Keratinocyte (primary cell): ENCODE measurements at regions not wholly inside any gene's neighbourhood (a gene's known extent, or its start where the extent isn't known, plus 50 kb on each side); places are given as distances from the start of the nearest gene placed in this dataset.

ENCODE experiments used
- DNase-seq: peaks from one replicate; pipeline ENCODE4 v3.0.0-alpha.2; 2011; ENCODE audit warnings: low read depth, missing footprints, low spot score
- FAIRE-seq: peaks from 2 replicates; lab custom pipeline; 2011; peaks lifted over from hg19 to GRCh38; lab: Jason Lieb, UNC
- H2AFZ ChIP-seq: 2 replicates; pipeline ENCODE4 v1.6.0; 2012; ENCODE audit warnings: low read length, control low read depth, inconsistent platforms; ENCODE audit not compliant: control insufficient read depth
- H3K27ac ChIP-seq: 2 replicates; pipeline ENCODE4 v1.5.1; 2011; ENCODE audit warnings: low read length; ENCODE audit not compliant: control insufficient read depth, insufficient read depth
- H3K27me3 ChIP-seq: 3 replicates; pipeline ENCODE4 v1.6.0; 2011; ENCODE audit warnings: low read length; ENCODE audit not compliant: control insufficient read depth, insufficient read depth; ENCODE audit errors: extremely low read depth
- H3K36me3 ChIP-seq, 2 experiments: 2 replicates in 1 of 2; 3 replicates in 1 of 2; pipeline ENCODE4 v1.5.1; 2011; ENCODE audit warnings: low read length in 2 of 2, mild to moderate bottlenecking in 1 of 2; ENCODE audit not compliant: control insufficient read depth in 2 of 2, insufficient read depth in 2 of 2; ENCODE audit errors: extremely low read depth in 1 of 2
- H3K4me1 ChIP-seq: 3 replicates; pipeline ENCODE4 v1.5.1; 2011; ENCODE audit warnings: low read length; ENCODE audit not compliant: control insufficient read depth, insufficient read depth; ENCODE audit errors: extremely low read depth
- H3K4me2 ChIP-seq: 3 replicates; pipeline ENCODE4 v1.6.0; 2011; ENCODE audit warnings: low read depth, low read length; ENCODE audit not compliant: control insufficient read depth, insufficient read depth; ENCODE audit errors: extremely low read depth
- H3K4me3 ChIP-seq, 3 experiments: fragments of 200-600 bp in 1 of 3; sonication (generic) in 1 of 3; 2 replicates in 2 of 3; 3 replicates in 1 of 3; pipeline ENCODE4 v1.5.1; 2011 to 2016; ENCODE audit warnings: low read length in 3 of 3, mild to moderate bottlenecking in 3 of 3, control low read depth in 2 of 3, inconsistent platforms in 1 of 3, low read depth in 1 of 3, mixed read lengths in 1 of 3, mixed run types in 1 of 3, moderate library complexity in 1 of 3; ENCODE audit not compliant: control insufficient read depth in 2 of 3, insufficient read depth in 2 of 3; ENCODE audit errors: extremely low read depth in 1 of 3
- H3K79me2 ChIP-seq: 2 replicates; pipeline ENCODE4 v1.6.0; 2012; ENCODE audit warnings: low read length; ENCODE audit not compliant: control insufficient read depth, insufficient read depth
- H3K9ac ChIP-seq: 3 replicates; pipeline ENCODE4 v1.6.0; 2011; ENCODE audit warnings: low read length; ENCODE audit not compliant: control insufficient read depth, insufficient read depth; ENCODE audit errors: extremely low read depth
- H3K9me1 ChIP-seq: 3 replicates; pipeline ENCODE4 v1.6.0; 2011; ENCODE audit warnings: low read length; ENCODE audit not compliant: control insufficient read depth, insufficient read depth; ENCODE audit errors: extremely low read depth
- H3K9me3 ChIP-seq: 2 replicates; pipeline ENCODE4 v1.5.1; 2012; ENCODE audit warnings: low read depth, low read length; ENCODE audit not compliant: control insufficient read depth
- H4K20me1 ChIP-seq: 3 replicates; pipeline ENCODE4 v1.6.0; 2011; ENCODE audit warnings: low read length; ENCODE audit not compliant: control insufficient read depth, insufficient read depth; ENCODE audit errors: extremely low read depth
- CTCF ChIP-seq, 3 experiments: IDR thresholded peaks in 1 of 3; conservative IDR thresholded peaks in 1 of 3; optimal IDR thresholded peaks in 1 of 3; 2 replicates in 2 of 3; 3 replicates in 1 of 3; pipeline versions ENCODE3 to v1.5.1; 2011; ENCODE audit warnings: low read length in 3 of 3, mild to moderate bottlenecking in 3 of 3, moderate library complexity in 2 of 3, control low read depth in 1 of 3, inconsistent platforms in 1 of 3; ENCODE audit not compliant: insufficient read depth in 2 of 3; ENCODE audit errors: extremely low read depth in 1 of 3
- EZH2 ChIP-seq: IDR thresholded peaks from one replicate; pipeline ENCODE4 v1.6.1; 2012; ENCODE audit warnings: inconsistent platforms, mild to moderate bottlenecking, low read length, moderate library complexity
- dilution Hi-C: fragments of 300-500 bp; cut with MboI; formaldehyde crosslinking; loops from one replicate; pipeline ENCODE4 v1.7.0; 2020; ENCODE audit warnings: low sequenced_read_pairs; ENCODE audit not compliant: extremely low pct_ligation_motif_present

- H2AFZ ChIP-seq, result peak overlapping the region; percentile 76
- H3K27me3 ChIP-seq, result no peaks in the 10 kb centered on the region
- peaks cover 4% of the 10 kb centered on the region for H3K4me1 ChIP-seq
- no peaks in the 10 kb centered on the region for H3K36me3 ChIP-seq
- no peaks in the 10 kb centered on the region for H3K9me3 ChIP-seq
- peak overlapping the region; percentile 52 for H3K9ac ChIP-seq
- H3K4me2 ChIP-seq, result no peak overlapping the region
- no peak overlapping the region for H3K4me3 ChIP-seq
- peak; percentile 59 to 78 (median 72) for TF ChIP-seq CTCF (optimal IDR thresholded peaks at IDR 0.05 in 1 of 3, IDR thresholded peaks at IDR 0.05 in 1 of 3, conservative IDR thresholded peaks at IDR 0.05 in 1 of 3; ENCODE audit: extremely low read depth in 1 of 3, insufficient read depth in 2 of 3, low read length in 3 of 3)
- no peak for TF ChIP-seq EZH2
- no peaks in the 10 kb centered on the region for H4K20me1 ChIP-seq
- no peaks in the 10 kb centered on the region for H3K79me2 ChIP-seq
- no peaks in the 10 kb centered on the region for H3K9me1 ChIP-seq
- FAIRE-seq (peak; percentile 83), DNase-seq (peak; percentile 44)
- dilution Hi-C loops, result no loop called here
- peak overlapping the region; percentile 41 for H3K27ac ChIP-seq
Measured at GRCh38 chr4:100093091-100093866, 97.0 kb downstream of the DDIT4L start.

- TF ChIP-seq EZH2, result no peak
- TF ChIP-seq CTCF (optimal IDR thresholded peaks at IDR 0.05 in 1 of 3, IDR thresholded peaks at IDR 0.05 in 1 of 3, conservative IDR thresholded peaks at IDR 0.05 in 1 of 3; ENCODE audit: extremely low read depth in 1 of 3, insufficient read depth in 2 of 3, low read length in 3 of 3), result no peak
- Histone ChIP-seq H3K4me3 (no peak overlapping the region), H3K9me3 (no peaks in the 10 kb centered on the region), H3K9me1 (no peaks in the 10 kb centered on the region), H3K27me3 (no peaks in the 10 kb centered on the region), H3K79me2 (no peaks in the 10 kb centered on the region), H3K4me2 (no peak overlapping the region), H3K9ac (no peak overlapping the region), H3K36me3 (no peaks in the 10 kb centered on the region), H2AFZ (no peak overlapping the region), H3K27ac (no peak overlapping the region), H3K4me1 (peaks cover 8% of the 10 kb centered on the region), H4K20me1 (no peaks in the 10 kb centered on the region)
- no peak for DNase-seq
- no peak for FAIRE-seq
- dilution Hi-C loops, result no loop called here
Measured at GRCh38 chr4:100087743-100088142, 102.5 kb downstream of the DDIT4L start.
